Neural cell (in vitro differentiated cells): ENCODE measurements at regions not wholly inside any gene's neighbourhood (a gene's known extent, or its start where the extent isn't known, plus 50 kb on each side); places are given as distances from the start of the nearest gene placed in this dataset.
A peak's percentile ranks its signal among the peaks of the same experiment; 100 is the strongest.

Source experiments
- CTCF ChIP-seq: fragments of 450-650 bp; IDR thresholded peaks from 2 replicates; pipeline ENCODE4 v1.5.1; 2014; ENCODE audit warnings: antibody characterized with exemption, mild to moderate bottlenecking, moderate library complexity; ENCODE audit not compliant: poor library complexity, severe bottlenecking
- EP300 ChIP-seq: fragments of 450-650 bp; conservative IDR thresholded peaks from 2 replicates; pipeline ENCODE4 v1.6.1; 2014; ENCODE audit warnings: antibody characterized with exemption, mild to moderate bottlenecking, moderate library complexity; ENCODE audit not compliant: poor library complexity, severe bottlenecking
- EZH2 ChIP-seq: fragments of 200-600, 300-800 bp; shearing (Covaris generic), sonication (generic); IDR thresholded peaks from 2 replicates; pipeline ENCODE4 v1.6.1; 2014; ENCODE audit warnings: antibody characterized with exemption, low read length, borderline replicate concordance, mild to moderate bottlenecking; ENCODE audit not compliant: insufficient read depth, poor library complexity, severe bottlenecking
- POLR2AphosphoS5 ChIP-seq: IDR thresholded peaks from 2 replicates; pipeline ENCODE4 v1.6.1; 2012
- TAF1 ChIP-seq: IDR thresholded peaks from 2 replicates; pipeline ENCODE4 v1.6.1; 2012; ENCODE audit warnings: low read depth
- TF ChIP-seq, protein P1 (sequence below): IDR thresholded peaks from 2 replicates; pipeline ENCODE4 v1.6.1; 2012; ENCODE audit warnings: borderline replicate concordance

DNA sequence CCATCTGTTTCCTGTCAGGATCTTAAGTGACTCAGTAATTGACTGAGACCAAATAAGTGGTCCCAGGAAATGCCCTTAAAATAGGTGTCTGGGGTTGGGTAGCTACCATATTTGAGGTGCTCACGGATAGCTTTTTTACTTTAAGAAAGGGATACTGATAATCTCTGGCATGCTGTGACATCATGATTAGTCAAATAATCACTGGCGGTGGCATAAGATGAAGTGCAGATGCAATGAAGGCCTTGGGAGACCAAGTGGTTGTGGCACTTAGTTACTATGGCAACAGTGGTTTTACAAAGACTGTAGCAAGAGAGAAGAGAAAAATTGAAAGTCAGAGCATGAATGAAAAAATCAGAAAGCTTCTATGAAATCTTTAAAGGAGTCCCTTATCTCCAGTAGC lies 114.5 kb upstream of the SLIT2 start:
- TF ChIP-seq CTCF, result no peak
- TF ChIP-seq, protein P1, sequence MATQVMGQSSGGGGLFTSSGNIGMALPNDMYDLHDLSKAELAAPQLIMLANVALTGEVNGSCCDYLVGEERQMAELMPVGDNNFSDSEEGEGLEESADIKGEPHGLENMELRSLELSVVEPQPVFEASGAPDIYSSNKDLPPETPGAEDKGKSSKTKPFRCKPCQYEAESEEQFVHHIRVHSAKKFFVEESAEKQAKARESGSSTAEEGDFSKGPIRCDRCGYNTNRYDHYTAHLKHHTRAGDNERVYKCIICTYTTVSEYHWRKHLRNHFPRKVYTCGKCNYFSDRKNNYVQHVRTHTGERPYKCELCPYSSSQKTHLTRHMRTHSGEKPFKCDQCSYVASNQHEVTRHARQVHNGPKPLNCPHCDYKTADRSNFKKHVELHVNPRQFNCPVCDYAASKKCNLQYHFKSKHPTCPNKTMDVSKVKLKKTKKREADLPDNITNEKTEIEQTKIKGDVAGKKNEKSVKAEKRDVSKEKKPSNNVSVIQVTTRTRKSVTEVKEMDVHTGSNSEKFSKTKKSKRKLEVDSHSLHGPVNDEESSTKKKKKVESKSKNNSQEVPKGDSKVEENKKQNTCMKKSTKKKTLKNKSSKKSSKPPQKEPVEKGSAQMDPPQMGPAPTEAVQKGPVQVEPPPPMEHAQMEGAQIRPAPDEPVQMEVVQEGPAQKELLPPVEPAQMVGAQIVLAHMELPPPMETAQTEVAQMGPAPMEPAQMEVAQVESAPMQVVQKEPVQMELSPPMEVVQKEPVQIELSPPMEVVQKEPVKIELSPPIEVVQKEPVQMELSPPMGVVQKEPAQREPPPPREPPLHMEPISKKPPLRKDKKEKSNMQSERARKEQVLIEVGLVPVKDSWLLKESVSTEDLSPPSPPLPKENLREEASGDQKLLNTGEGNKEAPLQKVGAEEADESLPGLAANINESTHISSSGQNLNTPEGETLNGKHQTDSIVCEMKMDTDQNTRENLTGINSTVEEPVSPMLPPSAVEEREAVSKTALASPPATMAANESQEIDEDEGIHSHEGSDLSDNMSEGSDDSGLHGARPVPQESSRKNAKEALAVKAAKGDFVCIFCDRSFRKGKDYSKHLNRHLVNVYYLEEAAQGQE, result peak; percentile 68
- TF ChIP-seq POLR2AphosphoS5, result peak; percentile 70
- TF ChIP-seq TAF1, result no peak
- no peak for TF ChIP-seq EZH2
- peak; percentile 77 for TF ChIP-seq EP300
